Mesothelial cell of epicardium (in vitro differentiated cells): ENCODE measurements at regions not wholly inside any gene's neighbourhood (a gene's known extent, or its start where the extent isn't known, plus 50 kb on each side); places are given as distances from the start of the nearest gene placed in this dataset.

Experiments
- DNase-seq, 2 experiments: peaks; one replicate each; pipeline ENCODE4 v3.0.0; 2021; ENCODE audit warnings: low spot score in 2 of 2; ENCODE audit not compliant: unreplicated experiment in 2 of 2
- H3K27ac Mint-ChIP-seq: 2 replicates; pipeline ENCODE4 v1.8.0; 2021; ENCODE audit warnings: mixed read lengths
- H3K27me3 Mint-ChIP-seq: 2 replicates; pipeline ENCODE4 v1.8.0; 2021; ENCODE audit warnings: low read depth, mixed read lengths
- H3K36me3 Mint-ChIP-seq: 2 replicates; pipeline ENCODE4 v1.8.0; 2021; ENCODE audit warnings: mixed read lengths
- H3K4me1 Mint-ChIP-seq: 2 replicates; pipeline ENCODE4 v1.8.0; 2021; ENCODE audit warnings: mixed read lengths
- H3K4me3 Mint-ChIP-seq: 2 replicates; pipeline ENCODE4 v1.8.0; 2021; ENCODE audit warnings: mild to moderate bottlenecking, moderate library complexity, mixed read lengths
- H3K9me3 Mint-ChIP-seq: 2 replicates; pipeline ENCODE4 v1.8.0; 2021; ENCODE audit warnings: mixed read lengths
- TF ChIP-seq, protein P1 (sequence below): fragments of 200-600 bp; sonication (generic); IDR thresholded peaks from one replicate; pipeline ENCODE4 v1.5.0; 2021; ENCODE audit warnings: antibody characterized with exemption; ENCODE audit not compliant: unreplicated experiment

DNA sequence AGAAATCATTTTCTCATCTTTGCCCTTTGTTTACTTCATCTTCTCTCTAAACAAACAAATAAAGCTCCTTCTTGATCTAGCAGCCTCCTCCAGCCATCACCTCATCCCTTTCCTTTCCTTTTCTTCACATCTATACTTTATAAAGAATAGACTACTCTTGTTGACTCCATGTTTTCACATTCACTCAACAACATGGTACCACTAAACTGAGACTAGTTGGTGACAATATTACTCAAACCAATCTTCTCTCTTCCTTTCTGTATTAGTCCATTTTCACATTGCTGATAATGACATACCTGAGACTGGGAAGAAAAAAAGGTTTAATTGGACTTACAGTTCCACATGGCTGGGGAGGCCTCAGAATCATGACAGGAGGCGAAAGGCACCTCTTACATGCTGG is 324.7 kb downstream of the SOX2 start:
- DNase-seq, result no peak
- no peak overlapping the region for H3K27ac Mint-ChIP-seq
- H3K4me1 Mint-ChIP-seq, result peaks cover 3% of the 10 kb centered on the region
- no peaks in the 10 kb centered on the region for H3K36me3 Mint-ChIP-seq
- H3K4me3 Mint-ChIP-seq, result no peak overlapping the region
- peaks cover 5% of the 10 kb centered on the region for H3K9me3 Mint-ChIP-seq
- H3K27me3 Mint-ChIP-seq, result peaks cover 36% of the 10 kb centered on the region
- TF ChIP-seq, protein P1, sequence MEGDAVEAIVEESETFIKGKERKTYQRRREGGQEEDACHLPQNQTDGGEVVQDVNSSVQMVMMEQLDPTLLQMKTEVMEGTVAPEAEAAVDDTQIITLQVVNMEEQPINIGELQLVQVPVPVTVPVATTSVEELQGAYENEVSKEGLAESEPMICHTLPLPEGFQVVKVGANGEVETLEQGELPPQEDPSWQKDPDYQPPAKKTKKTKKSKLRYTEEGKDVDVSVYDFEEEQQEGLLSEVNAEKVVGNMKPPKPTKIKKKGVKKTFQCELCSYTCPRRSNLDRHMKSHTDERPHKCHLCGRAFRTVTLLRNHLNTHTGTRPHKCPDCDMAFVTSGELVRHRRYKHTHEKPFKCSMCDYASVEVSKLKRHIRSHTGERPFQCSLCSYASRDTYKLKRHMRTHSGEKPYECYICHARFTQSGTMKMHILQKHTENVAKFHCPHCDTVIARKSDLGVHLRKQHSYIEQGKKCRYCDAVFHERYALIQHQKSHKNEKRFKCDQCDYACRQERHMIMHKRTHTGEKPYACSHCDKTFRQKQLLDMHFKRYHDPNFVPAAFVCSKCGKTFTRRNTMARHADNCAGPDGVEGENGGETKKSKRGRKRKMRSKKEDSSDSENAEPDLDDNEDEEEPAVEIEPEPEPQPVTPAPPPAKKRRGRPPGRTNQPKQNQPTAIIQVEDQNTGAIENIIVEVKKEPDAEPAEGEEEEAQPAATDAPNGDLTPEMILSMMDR, result no peak

DNA sequence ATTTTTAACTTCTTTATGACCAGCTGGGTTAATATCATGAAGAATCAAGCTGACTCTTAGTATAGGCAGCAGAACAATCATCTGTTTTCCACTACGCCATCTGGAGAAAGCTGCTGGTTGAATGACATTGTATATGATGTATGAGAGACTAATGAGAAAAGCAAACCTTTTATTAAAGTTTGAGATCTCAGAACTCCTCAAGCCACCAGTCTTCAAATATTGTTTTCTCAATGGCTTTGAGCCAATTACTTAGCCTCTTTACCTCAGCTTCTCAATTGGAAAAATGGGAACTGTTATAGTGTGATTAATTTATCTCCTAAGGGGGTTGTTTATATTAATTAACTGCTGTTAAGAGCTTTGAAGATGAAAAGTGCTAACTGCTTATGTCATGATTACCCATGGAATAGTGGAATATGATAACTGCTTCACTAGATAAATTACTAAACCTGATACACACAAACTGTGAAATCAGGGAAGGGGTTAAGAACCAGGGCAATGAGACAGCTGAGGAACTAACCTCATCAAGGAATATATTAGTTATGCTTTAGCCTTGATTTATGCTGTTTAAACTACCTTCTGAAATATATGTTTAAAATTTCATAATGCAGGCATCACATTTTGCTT is 330.1 kb downstream of the SOX2 start:
- no peaks in the 10 kb centered on the region for H3K36me3 Mint-ChIP-seq
- H3K27ac Mint-ChIP-seq, result no peak overlapping the region
- H3K27me3 Mint-ChIP-seq, result peaks cover 19% of the 10 kb centered on the region
- no peak overlapping the region for H3K4me3 Mint-ChIP-seq
- DNase-seq, result no peak
- H3K4me1 Mint-ChIP-seq, result peaks cover 9% of the 10 kb centered on the region
- H3K9me3 Mint-ChIP-seq, result peaks cover 5% of the 10 kb centered on the region
- TF ChIP-seq, protein P1, result no peak

DNA sequence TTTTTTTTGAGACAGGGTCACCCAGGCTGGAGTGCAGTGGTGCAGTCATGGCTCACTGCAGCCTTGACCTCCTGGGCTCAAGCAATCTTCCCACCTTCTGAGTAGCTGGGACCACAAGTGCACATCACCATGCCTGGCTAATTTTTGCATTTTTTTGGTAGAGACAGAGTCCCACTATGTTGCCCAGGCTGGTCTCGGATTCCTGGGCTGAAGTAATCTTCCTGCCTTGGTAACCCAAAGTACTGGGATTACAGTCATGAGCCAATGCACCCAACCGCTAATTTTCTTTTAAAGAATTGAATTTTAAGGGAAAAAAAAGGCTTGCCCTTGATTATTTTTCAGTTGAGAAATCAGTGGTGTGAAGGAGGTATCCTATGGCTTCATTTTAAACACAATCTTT is 334.0 kb downstream of the SOX2 start:
- TF ChIP-seq, protein P1, result no peak
- Mint-ChIP-seq H3K4me1 (peaks cover 9% of the 10 kb centered on the region), H3K27ac (no peak overlapping the region), H3K36me3 (no peaks in the 10 kb centered on the region), H3K9me3 (no peaks in the 10 kb centered on the region), H3K4me3 (no peak overlapping the region), H3K27me3 (peaks cover 13% of the 10 kb centered on the region)
- no peak for DNase-seq

DNA sequence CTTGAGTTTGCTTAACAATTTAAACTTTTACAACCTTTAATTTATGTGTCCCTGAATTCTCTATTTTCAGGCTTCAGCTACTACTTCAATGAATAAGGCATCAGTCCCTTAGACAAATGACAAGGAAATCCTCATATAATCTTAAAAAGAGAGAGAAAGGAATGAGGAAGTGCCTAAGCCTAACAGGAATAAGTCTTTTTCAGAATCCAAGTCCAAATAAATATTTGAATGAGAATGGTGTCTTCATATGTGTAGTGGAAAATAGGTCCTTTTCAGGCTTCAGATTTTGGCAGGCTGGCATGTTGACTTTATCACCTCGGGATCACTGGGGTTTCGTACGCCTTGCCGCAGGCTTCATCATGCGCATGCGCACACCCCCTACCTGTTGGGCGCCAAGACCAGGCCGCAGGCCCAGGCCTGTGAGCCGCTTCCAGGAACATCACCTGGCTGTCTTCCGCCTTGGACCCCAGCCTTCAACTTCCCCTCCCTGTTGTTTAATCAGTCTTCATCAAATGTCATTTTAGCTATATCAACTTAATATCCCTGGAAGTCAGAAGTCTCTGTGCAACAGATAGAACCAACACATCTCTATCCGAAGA is 334.5 kb downstream of the SOX2 start:
- H3K9me3 Mint-ChIP-seq, result no peaks in the 10 kb centered on the region
- H3K36me3 Mint-ChIP-seq, result no peaks in the 10 kb centered on the region

DNA sequence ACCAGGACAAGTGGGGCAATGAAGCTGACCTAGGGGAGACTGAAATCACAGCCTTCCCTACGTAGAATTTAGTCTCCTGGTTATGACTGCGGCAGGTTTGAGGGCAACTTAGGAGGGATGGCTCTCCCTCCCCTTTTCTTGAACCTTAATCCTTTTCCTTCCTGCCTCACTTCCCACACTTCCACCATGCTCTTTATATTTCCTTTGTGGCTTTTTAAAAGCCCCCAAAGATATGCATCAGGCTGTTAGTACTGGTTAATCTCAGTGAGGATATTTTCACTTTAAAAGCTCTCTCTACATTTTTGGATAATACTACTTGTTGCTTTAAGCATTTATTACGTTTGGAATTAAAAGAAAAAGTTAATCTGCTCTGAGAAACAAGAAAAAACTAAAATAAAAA is 339.2 kb downstream of the SOX2 start:
- H3K27ac Mint-ChIP-seq, result no peak overlapping the region
- TF ChIP-seq, protein P1, result no peak
- DNase-seq, result no peak
- H3K4me1 Mint-ChIP-seq, result peaks cover 4% of the 10 kb centered on the region
- H3K4me3 Mint-ChIP-seq, result no peak overlapping the region
- H3K36me3 Mint-ChIP-seq, result no peaks in the 10 kb centered on the region
- H3K9me3 Mint-ChIP-seq, result no peaks in the 10 kb centered on the region
- no peaks in the 10 kb centered on the region for H3K27me3 Mint-ChIP-seq

More for the DNA sequence above, 334.5 kb downstream of the SOX2 start:
- TF ChIP-seq, protein P1, result no peak
- peaks cover 13% of the 10 kb centered on the region for H3K27me3 Mint-ChIP-seq
- no peak overlapping the region for H3K4me3 Mint-ChIP-seq
- no peak for DNase-seq
- H3K4me1 Mint-ChIP-seq, result peaks cover 8% of the 10 kb centered on the region
- H3K27ac Mint-ChIP-seq, result no peak overlapping the region
